ENCODE measurements at regions not wholly inside any gene's neighbourhood (a gene's known extent, or its start where the extent isn't known, plus 50 kb on each side); places are given as distances from the start of the nearest gene placed in this dataset.

DNA sequence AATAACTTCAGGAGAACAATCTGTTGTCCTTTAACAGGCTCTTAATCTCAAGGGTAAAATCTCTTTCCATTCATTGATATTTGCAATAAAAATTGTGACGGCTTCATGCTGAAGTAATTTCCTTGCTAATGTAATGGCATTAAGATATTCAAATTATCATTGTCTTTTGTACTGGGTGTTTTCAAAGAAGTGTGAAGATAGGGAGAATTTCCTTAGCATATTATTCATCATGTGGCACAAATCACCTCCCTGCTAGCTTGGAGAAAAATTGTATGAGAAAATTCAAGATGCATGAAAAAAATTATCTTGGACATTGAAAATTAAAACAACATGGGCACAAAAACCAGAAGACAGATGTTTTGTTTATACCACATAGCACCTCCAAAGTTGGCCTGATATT lies 63.6 kb upstream of the ARID2 start:
- no peak overlapping the region for H3K27ac ChIP-seq (ENCODE audit: insufficient read depth, low read depth, low read length)
- H3K4me2 ChIP-seq (ENCODE audit: insufficient read depth, low read length), result no peak overlapping the region
- H3K4me1 ChIP-seq (ENCODE audit: control insufficient read depth, extremely low read depth, insufficient read depth, low read length), result no peaks in the 10 kb centered on the region
- H3K4me3 ChIP-seq (replicated peaks in 1 of 3; ENCODE audit: insufficient read depth in 1 of 3, low read depth in 1 of 3, low read length in 3 of 3), result no peak overlapping the region
- CTCF ChIA-PET, result interaction anchor here (1.5 kb wide), 1 partner anchor 8 kb away, joined by 5 read pairs; no protein-coding TSS in a partner anchor
- H4K20me1 ChIP-seq (replicated peaks; ENCODE audit: control insufficient read depth, extremely low read depth, insufficient read depth, low read length), result no peaks in the 10 kb centered on the region
- H3K36me3 ChIP-seq (ENCODE audit: control insufficient read depth in 2 of 2, extremely low read depth in 1 of 2, insufficient read depth in 2 of 2, low read length in 2 of 2), result no peaks in the 10 kb centered on the region
- no peaks in the 10 kb centered on the region for H3K79me2 ChIP-seq (ENCODE audit: control insufficient read depth, insufficient read depth, low read length)
- dilution Hi-C loops (cut with MboI; ENCODE audit: extremely low pct_ligation_motif_present, low sequenced_read_pairs), result no loop called here
- DNase-seq (ENCODE audit: low read depth, low spot score) (no peak), FAIRE-seq (no peak)
- no peaks in the 10 kb centered on the region for H3K9me3 ChIP-seq (replicated peaks; ENCODE audit: control insufficient read depth, insufficient read depth, low read length)
- POLR2A ChIA-PET, result no interaction called here
- no peak overlapping the region for H3K9ac ChIP-seq (replicated peaks; ENCODE audit: extremely low read depth, insufficient read depth, low read length)
- H2AFZ ChIP-seq (ENCODE audit: low read depth, low read length), result no peak overlapping the region
- no TSS peak for BruUV-seq (replicated peaks)
- TF ChIP-seq JUN (IDR thresholded peaks at IDR 0.05; ENCODE audit: borderline replicate concordance, insufficient read depth, insufficient read length, low read depth) (no peak), GATA2 (IDR thresholded peaks at IDR 0.05; ENCODE audit: insufficient read depth, insufficient read length, low read depth, low read length) (no peak), FOS (IDR thresholded peaks at IDR 0.05; ENCODE audit: borderline replicate concordance, insufficient read depth, low read length) (no peak), POLR2A (IDR thresholded peaks at IDR 0.05; ENCODE audit: low read depth, low read length) (no peak), MYC (IDR thresholded peaks at IDR 0.05; ENCODE audit: low read depth, low read length) (no peak), EZH2 (IDR thresholded peaks at IDR 0.05; ENCODE audit: borderline replicate concordance, low read depth, low read length, severe bottlenecking) (no peak), POLR2AphosphoS5 (IDR thresholded peaks at IDR 0.05; ENCODE audit: insufficient read depth, low read depth, low read length) (no peak)
- TF ChIP-seq, protein P1, sequence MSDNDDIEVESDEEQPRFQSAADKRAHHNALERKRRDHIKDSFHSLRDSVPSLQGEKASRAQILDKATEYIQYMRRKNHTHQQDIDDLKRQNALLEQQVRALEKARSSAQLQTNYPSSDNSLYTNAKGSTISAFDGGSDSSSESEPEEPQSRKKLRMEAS (IDR thresholded peaks at IDR 0.05; ENCODE audit: insufficient read depth, insufficient read length), result no peak
- TF ChIP-seq, protein P2, sequence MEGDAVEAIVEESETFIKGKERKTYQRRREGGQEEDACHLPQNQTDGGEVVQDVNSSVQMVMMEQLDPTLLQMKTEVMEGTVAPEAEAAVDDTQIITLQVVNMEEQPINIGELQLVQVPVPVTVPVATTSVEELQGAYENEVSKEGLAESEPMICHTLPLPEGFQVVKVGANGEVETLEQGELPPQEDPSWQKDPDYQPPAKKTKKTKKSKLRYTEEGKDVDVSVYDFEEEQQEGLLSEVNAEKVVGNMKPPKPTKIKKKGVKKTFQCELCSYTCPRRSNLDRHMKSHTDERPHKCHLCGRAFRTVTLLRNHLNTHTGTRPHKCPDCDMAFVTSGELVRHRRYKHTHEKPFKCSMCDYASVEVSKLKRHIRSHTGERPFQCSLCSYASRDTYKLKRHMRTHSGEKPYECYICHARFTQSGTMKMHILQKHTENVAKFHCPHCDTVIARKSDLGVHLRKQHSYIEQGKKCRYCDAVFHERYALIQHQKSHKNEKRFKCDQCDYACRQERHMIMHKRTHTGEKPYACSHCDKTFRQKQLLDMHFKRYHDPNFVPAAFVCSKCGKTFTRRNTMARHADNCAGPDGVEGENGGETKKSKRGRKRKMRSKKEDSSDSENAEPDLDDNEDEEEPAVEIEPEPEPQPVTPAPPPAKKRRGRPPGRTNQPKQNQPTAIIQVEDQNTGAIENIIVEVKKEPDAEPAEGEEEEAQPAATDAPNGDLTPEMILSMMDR (IDR thresholded peaks at IDR 0.05; ENCODE audit: extremely low read depth in 1 of 2, insufficient read depth in 1 of 2, low read depth in 1 of 2, low read length in 2 of 2), result no peak
- H3K9me1 ChIP-seq (replicated peaks; ENCODE audit: control insufficient read depth, extremely low read depth, insufficient read depth, low read length), result no peaks in the 10 kb centered on the region
- intact Hi-C loops (cut with micrococcal nuclease), result no loop called here
- peaks cover 6 to 14% of the 10 kb centered on the region in 2 experiments for H3K27me3 ChIP-seq (ENCODE audit: control insufficient read depth in 2 of 2, insufficient read depth in 2 of 2, low read length in 2 of 2)

All from endothelial cell of umbilical vein (primary cell).